H9 (cell line): ENCODE measurements at regions not wholly inside any gene's neighbourhood (a gene's known extent, or its start where the extent isn't known, plus 50 kb on each side); places are given as distances from the start of the nearest gene placed in this dataset.

Source experiments
- DNase-seq: peaks from one replicate; pipeline ENCODE4 v3.0.0-alpha.2; 2017
- H2AFZ ChIP-seq: one replicate; pipeline ENCODE4 v1.6.1; 2013; ENCODE audit warnings: mild to moderate bottlenecking, low read length, control low read depth, moderate library complexity
- H2AK5ac ChIP-seq: 2 replicates; pipeline ENCODE4 v1.6.1; 2013; ENCODE audit warnings: low read length, control low read depth, mixed read lengths; ENCODE audit not compliant: insufficient read length
- H2BK120ac ChIP-seq: one replicate; pipeline ENCODE4 v1.6.1; 2013; ENCODE audit warnings: low read depth, mild to moderate bottlenecking, low read length, control low read depth, inconsistent platforms; ENCODE audit not compliant: poor library complexity, severe bottlenecking
- H2BK12ac ChIP-seq: 2 replicates; pipeline ENCODE4 v1.6.1; 2013; ENCODE audit warnings: low read length, control low read depth, mixed read lengths, low read depth; ENCODE audit not compliant: insufficient read length
- H2BK15ac ChIP-seq: 2 replicates; pipeline ENCODE4 v1.6.1; 2013; ENCODE audit warnings: low read depth, low read length, control low read depth
- H2BK20ac ChIP-seq: one replicate; pipeline ENCODE4 v1.6.1; 2013; ENCODE audit warnings: low read depth, mild to moderate bottlenecking, low read length, control low read depth, inconsistent platforms; ENCODE audit not compliant: poor library complexity, severe bottlenecking
- H2BK5ac ChIP-seq: 2 replicates; pipeline ENCODE4 v1.6.1; 2013; ENCODE audit warnings: low read length, control low read depth, mixed read lengths; ENCODE audit not compliant: insufficient read length
- H3K14ac ChIP-seq: 2 replicates; pipeline ENCODE4 v1.6.1; 2013; ENCODE audit warnings: low read length, control low read depth; ENCODE audit not compliant: insufficient read depth
- H3K18ac ChIP-seq: 2 replicates; pipeline ENCODE4 v1.6.1; 2013; ENCODE audit warnings: low read depth, mild to moderate bottlenecking, mixed read lengths, low read length, control low read depth; ENCODE audit not compliant: insufficient read length
- H3K23ac ChIP-seq: 2 replicates; pipeline ENCODE4 v1.6.1; 2013; ENCODE audit warnings: low read length, control low read depth, mixed read lengths, low read depth; ENCODE audit not compliant: insufficient read length
- H3K23me2 ChIP-seq: 2 replicates; pipeline ENCODE4 v1.6.1; 2013; ENCODE audit warnings: low read depth, mild to moderate bottlenecking, mixed read lengths, low read length, control low read depth; ENCODE audit not compliant: insufficient read length, poor library complexity, severe bottlenecking
- H3K27ac ChIP-seq: 2 replicates; pipeline ENCODE4 v1.5.1; 2013; ENCODE audit warnings: low read length, control low read depth, mixed read lengths, low read depth; ENCODE audit not compliant: insufficient read length
- H3K27me3 ChIP-seq: 2 replicates; pipeline ENCODE4 v1.6.1; 2013; ENCODE audit warnings: low read length, control low read depth, inconsistent platforms; ENCODE audit not compliant: insufficient read depth
- H3K4ac ChIP-seq: 2 replicates; pipeline ENCODE4 v1.6.1; 2013; ENCODE audit warnings: low read depth, mild to moderate bottlenecking, control low read depth, inconsistent platforms, low read length, moderate library complexity
- H3K4me1 ChIP-seq: 2 replicates; pipeline ENCODE4 v1.6.1; 2013; ENCODE audit warnings: low read length, control low read depth, inconsistent platforms; ENCODE audit not compliant: insufficient read depth
- H3K4me2 ChIP-seq: 2 replicates; pipeline ENCODE4 v1.6.1; 2013; ENCODE audit warnings: low read length, control low read depth, mixed read lengths; ENCODE audit not compliant: insufficient read length, insufficient read depth
- H3K56ac ChIP-seq: 2 replicates; pipeline ENCODE4 v1.6.1; 2013; ENCODE audit warnings: low read depth, mild to moderate bottlenecking, mixed read lengths, low read length, control low read depth; ENCODE audit not compliant: insufficient read length
- H3K79me1 ChIP-seq: 2 replicates; pipeline ENCODE4 v1.6.1; 2013; ENCODE audit warnings: low read depth, mild to moderate bottlenecking, moderate library complexity, low read length, control low read depth, inconsistent platforms; ENCODE audit not compliant: insufficient read depth, poor library complexity, severe bottlenecking
- H3K79me2 ChIP-seq: 2 replicates; pipeline ENCODE4 v1.6.1; 2013; ENCODE audit warnings: low read length, control low read depth, inconsistent platforms; ENCODE audit not compliant: insufficient read depth
- H3K9ac ChIP-seq: 2 replicates; pipeline ENCODE4 v1.6.1; 2013; ENCODE audit warnings: low read length, control low read depth, mixed read lengths; ENCODE audit not compliant: insufficient read length; ENCODE audit errors: extremely low read depth
- H3K9me3 ChIP-seq: one replicate; pipeline ENCODE4 v1.6.1; 2013; ENCODE audit warnings: low read depth, low read length, inconsistent platforms; ENCODE audit not compliant: control insufficient read depth
- H3T11ph ChIP-seq: one replicate; pipeline ENCODE4 v1.6.1; 2013; ENCODE audit warnings: mild to moderate bottlenecking, low read length, control low read depth, inconsistent platforms
- H4K20me1 ChIP-seq: one replicate; pipeline ENCODE4 v1.6.1; 2013; ENCODE audit not compliant: control insufficient read depth, insufficient read length, insufficient read depth
- H4K5ac ChIP-seq: 2 replicates; pipeline ENCODE4 v1.6.1; 2013; ENCODE audit warnings: low read depth, mild to moderate bottlenecking, mixed read lengths, low read length, control low read depth; ENCODE audit not compliant: insufficient read length
- H4K8ac ChIP-seq: replicated peaks from 2 replicates; pipeline ENCODE4 v1.6.1; 2013; ENCODE audit warnings: low read length, control low read depth, mixed read lengths, low read depth; ENCODE audit not compliant: insufficient read length
- H4K91ac ChIP-seq: 2 replicates; pipeline ENCODE4 v1.6.1; 2013; ENCODE audit warnings: low read depth, mild to moderate bottlenecking, moderate library complexity, mixed read lengths, low read length, control low read depth; ENCODE audit not compliant: insufficient read length
- H3K27ac Mint-ChIP-seq, 3 experiments: 2 replicates in 2 of 3; 3 replicates in 1 of 3; pipeline ENCODE4 v1.8.0; 2020 to 2021; ENCODE audit warnings: mixed read lengths in 3 of 3, mild to moderate bottlenecking in 1 of 3, moderate library complexity in 1 of 3
- H3K27me3 Mint-ChIP-seq: 2 replicates; pipeline ENCODE4 v1.8.0; 2021; ENCODE audit warnings: low read depth, mild to moderate bottlenecking, moderate library complexity, mixed read lengths
- H3K36me3 Mint-ChIP-seq, 3 experiments: 2 replicates in 2 of 3; 3 replicates in 1 of 3; pipeline ENCODE4 v1.8.0; 2020 to 2021; ENCODE audit warnings: low read depth in 3 of 3, mixed read lengths in 3 of 3; ENCODE audit not compliant: insufficient read depth in 1 of 3
- H3K4me1 Mint-ChIP-seq, 2 experiments: 2 replicates each; pipeline ENCODE4 v1.8.0; 2020; ENCODE audit warnings: mixed read lengths in 2 of 2
- H3K4me3 Mint-ChIP-seq, 2 experiments: 2 replicates in 1 of 2; 3 replicates in 1 of 2; pipeline ENCODE4 v1.8.0; 2020 to 2021; ENCODE audit warnings: mild to moderate bottlenecking in 2 of 2, mixed read lengths in 2 of 2, moderate library complexity in 1 of 2
- H3K9me3 Mint-ChIP-seq, 2 experiments: 2 replicates in 1 of 2; 3 replicates in 1 of 2; pipeline ENCODE4 v1.8.0; 2020; ENCODE audit warnings: mild to moderate bottlenecking in 2 of 2, mixed read lengths in 2 of 2, moderate library complexity in 1 of 2
- CTCF ChIP-seq: fragments of 200-600 bp; sonication (generic); conservative IDR thresholded peaks from 3 replicates; pipeline ENCODE4 v1.8.0; 2021; ENCODE audit warnings: antibody characterized with exemption, mild to moderate bottlenecking

- Histone ChIP-seq H3K79me2 (no peaks in the 10 kb centered on the region), H2BK12ac (no peak overlapping the region), H3K18ac (no peak overlapping the region), H4K5ac (no peak overlapping the region), H3K23me2 (no peaks in the 10 kb centered on the region), H3K79me1 (no peaks in the 10 kb centered on the region), H2BK5ac (no peak overlapping the region), H3K9me3 (no peaks in the 10 kb centered on the region), H4K91ac (no peak overlapping the region), H2BK15ac (no peak overlapping the region), H4K20me1 (no peaks in the 10 kb centered on the region), H3K56ac (no peak overlapping the region), H3K27me3 (no peaks in the 10 kb centered on the region), H3K4ac (no peak overlapping the region), H3K9ac (no peak overlapping the region), H3K23ac (no peak overlapping the region), H4K8ac (no peak overlapping the region), H3K4me2 (no peak overlapping the region), H3T11ph (no peak overlapping the region), H2BK20ac (no peak overlapping the region), H3K27ac (no peak overlapping the region), H3K4me1 (no peaks in the 10 kb centered on the region), H2AK5ac (no peak overlapping the region), H2AFZ (no peak overlapping the region), H3K14ac (no peak overlapping the region), H2BK120ac (no peak overlapping the region)
- peak; percentile 57 for DNase-seq
- TF ChIP-seq CTCF = peak; percentile 30; the same call in 1 of the 3 replicates
- no peaks in the 10 kb centered on the region for H3K27me3 Mint-ChIP-seq
- H3K9me3 Mint-ChIP-seq = no peaks in the 10 kb centered on the region; a peak in 3 of 5 replicates
- H3K36me3 Mint-ChIP-seq = peaks cover 0 to 5% (median 2%) of the 10 kb centered on the region in 3 experiments; a peak in 2 of 7 replicates
- H3K4me3 Mint-ChIP-seq = no peak overlapping the region
- H3K4me1 Mint-ChIP-seq = peaks cover 13 to 14% of the 10 kb centered on the region in 2 experiments
- H3K27ac Mint-ChIP-seq = no peak overlapping the region
Measured at GRCh38 chr5:112687306-112687705, 50.4 kb upstream of the APC start.
